HEK293 (cell line): ENCODE measurements at regions not wholly inside any gene's neighbourhood (a gene's known extent, or its start where the extent isn't known, plus 50 kb on each side); places are given as distances from the start of the nearest gene placed in this dataset.

Experiments used
- CTCF ChIA-PET: fragments of 350-600 bp; formaldehyde crosslinking; extraction: SDS; loops from one replicate; lab custom pipeline; 2021; ENCODE audit warnings: antibody characterized with exemption; lab: Yijun Ruan, JAX
- POLR2A ChIA-PET: fragments of 300-600 bp; formaldehyde crosslinking; extraction: SDS; loops from one replicate; lab custom pipeline; 2020; ENCODE audit warnings: antibody characterized with exemption, inconsistent platforms; lab: Yijun Ruan, JAX
- H3K27ac ChIP-seq: fragments of 200-500 bp; sonication (Bioruptor generic); 2 replicates; pipeline ENCODE4 v1.5.1; 2014; ENCODE audit warnings: low read depth, low read length, control low read depth, inconsistent platforms; ENCODE audit errors: extremely low read depth
- H3K36me3 ChIP-seq, 2 experiments: fragments of 200-500 bp in 1 of 2; sonication (Bioruptor generic) in 1 of 2; 1 replicate in 1 of 2; 2 replicates in 1 of 2; pipeline ENCODE4 v1.5.1; 2014 to 2017; ENCODE audit warnings: inconsistent platforms in 2 of 2, low read length in 2 of 2; ENCODE audit not compliant: control insufficient read depth in 2 of 2, insufficient read depth in 1 of 2
- H3K4me1 ChIP-seq: fragments of 200-500 bp; sonication (Bioruptor generic); 2 replicates; pipeline ENCODE4 v1.5.1; 2014; ENCODE audit warnings: mild to moderate bottlenecking, low read length, inconsistent platforms; ENCODE audit not compliant: control insufficient read depth, insufficient read depth
- H3K4me3 ChIP-seq: 2 replicates; pipeline ENCODE4 v1.5.1; 2011; ENCODE audit warnings: low read depth, mild to moderate bottlenecking, control low read depth, low read length, moderate library complexity
- H3K9me3 ChIP-seq: fragments of 200-500 bp; sonication (Bioruptor generic); 2 replicates; pipeline ENCODE4 v1.5.1; 2014; ENCODE audit warnings: low read depth, low read length, inconsistent platforms; ENCODE audit not compliant: control insufficient read depth, insufficient read depth
- GLIS2 ChIP-seq: fragments of 450-650 bp; formaldehyde crosslinking; IDR thresholded peaks from 2 replicates; pipeline ENCODE4 v1.5.1; 2016; ENCODE audit warnings: missing biosample characterization, missing genetic modification characterization
- KLF1 ChIP-seq: fragments of 450-650 bp; formaldehyde crosslinking; IDR thresholded peaks from 2 replicates; pipeline ENCODE4 v1.5.1; 2016; ENCODE audit warnings: missing biosample characterization, missing genetic modification characterization
- MEIS1 ChIP-seq: sonication (generic); formaldehyde crosslinking; IDR thresholded peaks from 2 replicates; pipeline ENCODE4 v1.8.1; 2022; ENCODE audit warnings: missing genetic modification reagents, mild to moderate bottlenecking, borderline replicate concordance
- OSR2 ChIP-seq: fragments of 450-650 bp; formaldehyde crosslinking; IDR thresholded peaks from 2 replicates; pipeline ENCODE4 v1.5.1; 2016; ENCODE audit warnings: missing biosample characterization, missing genetic modification characterization
- SALL2 ChIP-seq: fragments of 450-650 bp; formaldehyde crosslinking; IDR thresholded peaks from 2 replicates; pipeline ENCODE4 v1.5.0; 2017; ENCODE audit warnings: missing biosample characterization, mild to moderate bottlenecking, missing genetic modification characterization, borderline replicate concordance
- SCRT2 ChIP-seq: fragments of 450-650 bp; formaldehyde crosslinking; IDR thresholded peaks from 2 replicates; pipeline ENCODE4 v1.5.1; 2016; ENCODE audit warnings: missing biosample characterization, missing genetic modification characterization
- YY1 ChIP-seq: fragments of 450-650 bp; formaldehyde crosslinking; IDR thresholded peaks from 2 replicates; pipeline ENCODE4 v1.5.1; 2018; ENCODE audit warnings: missing biosample characterization, missing genetic modification characterization
- ZNF112 ChIP-seq: fragments of 450-650 bp; formaldehyde crosslinking; IDR thresholded peaks from 2 replicates; pipeline ENCODE4 v1.5.0; 2017; ENCODE audit warnings: missing biosample characterization, missing genetic modification characterization
- ZNF2 ChIP-seq: fragments of 450-650 bp; formaldehyde crosslinking; IDR thresholded peaks from 2 replicates; pipeline ENCODE4 v1.5.1; 2016; ENCODE audit warnings: missing biosample characterization, missing genetic modification characterization
- ZNF335 ChIP-seq: fragments of 450-650 bp; formaldehyde crosslinking; conservative IDR thresholded peaks from 2 replicates; pipeline ENCODE4 v1.5.1; 2016; ENCODE audit warnings: missing biosample characterization, missing genetic modification characterization
- ZNF529 ChIP-seq: fragments of 450-650 bp; formaldehyde crosslinking; IDR thresholded peaks from 2 replicates; pipeline ENCODE4 v1.5.1; 2017; ENCODE audit warnings: missing genetic modification characterization, missing biosample characterization; ENCODE audit not compliant: insufficient replicate concordance
- ZNF629 ChIP-seq: fragments of 450-650 bp; formaldehyde crosslinking; IDR thresholded peaks from 2 replicates; pipeline ENCODE4 v1.5.1; 2017; ENCODE audit warnings: missing biosample characterization, missing genetic modification characterization
- ZNF670 ChIP-seq: fragments of 450-650 bp; formaldehyde crosslinking; IDR thresholded peaks from 2 replicates; pipeline ENCODE4 v1.5.1; 2016; ENCODE audit warnings: missing biosample characterization, missing genetic modification characterization, low read depth
- ZNF830 ChIP-seq: fragments of 450-650 bp; IDR thresholded peaks from 2 replicates; pipeline ENCODE4 v1.5.0; 2018; ENCODE audit warnings: missing biosample characterization, missing genetic modification characterization, low read depth, mild to moderate bottlenecking, moderate library complexity
- TF ChIP-seq, protein P1 (sequence below): fragments of 450-650 bp; formaldehyde crosslinking; optimal IDR thresholded peaks from 2 replicates; pipeline ENCODE3; 2016; ENCODE audit warnings: missing biosample characterization, mild to moderate bottlenecking, missing genetic modification characterization
- TF ChIP-seq, protein P2 (sequence below): fragments of 450-650 bp; formaldehyde crosslinking; IDR thresholded peaks from 2 replicates; pipeline ENCODE4 v1.5.1; 2016; ENCODE audit warnings: missing biosample characterization, missing genetic modification characterization, low read depth
- TF ChIP-seq, protein P3 (sequence below): fragments of 450-650 bp; formaldehyde crosslinking; IDR thresholded peaks from 2 replicates; pipeline ENCODE4 v1.5.1; 2016; ENCODE audit warnings: missing biosample characterization, missing genetic modification characterization
- TF ChIP-seq, protein P4 (sequence below): fragments of 450-650 bp; formaldehyde crosslinking; IDR thresholded peaks from 2 replicates; pipeline ENCODE4 v1.5.1; 2017; ENCODE audit warnings: missing biosample characterization, missing genetic modification characterization
- TF ChIP-seq, protein P5 (sequence below): fragments of 450-650 bp; IDR thresholded peaks from 2 replicates; pipeline ENCODE4 v1.5.1; 2018; ENCODE audit warnings: missing biosample characterization, missing genetic modification characterization
- TF ChIP-seq, protein P6 (sequence below): fragments of 450-650 bp; formaldehyde crosslinking; IDR thresholded peaks from 2 replicates; pipeline ENCODE4 v1.5.1; 2016; ENCODE audit warnings: missing biosample characterization, missing genetic modification characterization

DNA sequence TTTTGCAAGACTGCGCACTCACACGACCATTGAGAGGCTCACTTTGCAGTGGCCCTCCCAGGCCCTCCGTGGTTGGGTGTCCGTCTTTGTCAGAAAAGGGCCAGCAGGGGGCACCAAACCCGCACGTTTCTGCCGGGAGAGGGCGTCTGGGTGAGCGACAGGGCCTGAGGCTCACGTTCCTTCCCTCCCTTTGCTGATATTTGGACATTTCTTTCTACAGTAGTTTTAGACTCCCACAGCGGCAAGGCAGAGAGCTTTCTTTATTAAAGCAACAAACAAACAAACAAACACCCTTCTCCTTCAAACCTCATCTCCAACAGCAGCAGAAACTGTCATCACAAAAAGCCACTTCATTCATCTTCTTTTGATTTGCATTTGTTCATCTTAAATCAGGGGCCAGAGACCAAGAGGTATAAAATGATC is 79.2 kb upstream of the WDR26 start (continued):
- TF ChIP-seq SALL2 (tag by site-specific recombination) (no peak), ZNF629 (no peak), SCRT2 (tag by site-specific recombination) (no peak), MEIS1 (CRISPR knock-in tag) (0 out of 2 replicates have a peak, but pooled peaks have one; percentile 14), ZNF112 (tag by site-specific recombination) (no peak), GLIS2 (tag by site-specific recombination) (no peak), OSR2 (tag by site-specific recombination) (no peak), KLF1 (tag by site-specific recombination) (0 out of 2 replicates have a peak, but pooled peaks have one; percentile 37), YY1 (tag by site-specific recombination) (no peak)
- TF ChIP-seq, protein P1, sequence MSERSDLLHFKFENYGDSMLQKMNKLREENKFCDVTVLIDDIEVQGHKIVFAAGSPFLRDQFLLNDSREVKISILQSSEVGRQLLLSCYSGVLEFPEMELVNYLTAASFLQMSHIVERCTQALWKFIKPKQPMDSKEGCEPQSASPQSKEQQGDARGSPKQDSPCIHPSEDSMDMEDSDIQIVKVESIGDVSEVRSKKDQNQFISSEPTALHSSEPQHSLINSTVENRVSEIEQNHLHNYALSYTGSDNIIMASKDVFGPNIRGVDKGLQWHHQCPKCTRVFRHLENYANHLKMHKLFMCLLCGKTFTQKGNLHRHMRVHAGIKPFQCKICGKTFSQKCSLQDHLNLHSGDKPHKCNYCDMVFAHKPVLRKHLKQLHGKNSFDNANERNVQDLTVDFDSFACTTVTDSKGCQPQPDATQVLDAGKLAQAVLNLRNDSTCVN (tag by site-specific recombination), result no peak
- TF ChIP-seq, protein P2, sequence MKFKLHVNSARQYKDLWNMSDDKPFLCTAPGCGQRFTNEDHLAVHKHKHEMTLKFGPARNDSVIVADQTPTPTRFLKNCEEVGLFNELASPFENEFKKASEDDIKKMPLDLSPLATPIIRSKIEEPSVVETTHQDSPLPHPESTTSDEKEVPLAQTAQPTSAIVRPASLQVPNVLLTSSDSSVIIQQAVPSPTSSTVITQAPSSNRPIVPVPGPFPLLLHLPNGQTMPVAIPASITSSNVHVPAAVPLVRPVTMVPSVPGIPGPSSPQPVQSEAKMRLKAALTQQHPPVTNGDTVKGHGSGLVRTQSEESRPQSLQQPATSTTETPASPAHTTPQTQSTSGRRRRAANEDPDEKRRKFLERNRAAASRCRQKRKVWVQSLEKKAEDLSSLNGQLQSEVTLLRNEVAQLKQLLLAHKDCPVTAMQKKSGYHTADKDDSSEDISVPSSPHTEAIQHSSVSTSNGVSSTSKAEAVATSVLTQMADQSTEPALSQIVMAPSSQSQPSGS (tag by site-specific recombination), result no peak
- TF ChIP-seq, protein P3, sequence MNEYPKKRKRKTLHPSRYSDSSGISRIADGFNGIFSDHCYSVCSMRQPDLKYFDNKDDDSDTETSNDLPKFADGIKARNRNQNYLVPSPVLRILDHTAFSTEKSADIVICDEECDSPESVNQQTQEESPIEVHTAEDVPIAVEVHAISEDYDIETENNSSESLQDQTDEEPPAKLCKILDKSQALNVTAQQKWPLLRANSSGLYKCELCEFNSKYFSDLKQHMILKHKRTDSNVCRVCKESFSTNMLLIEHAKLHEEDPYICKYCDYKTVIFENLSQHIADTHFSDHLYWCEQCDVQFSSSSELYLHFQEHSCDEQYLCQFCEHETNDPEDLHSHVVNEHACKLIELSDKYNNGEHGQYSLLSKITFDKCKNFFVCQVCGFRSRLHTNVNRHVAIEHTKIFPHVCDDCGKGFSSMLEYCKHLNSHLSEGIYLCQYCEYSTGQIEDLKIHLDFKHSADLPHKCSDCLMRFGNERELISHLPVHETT (tag by site-specific recombination), result 0 out of 2 replicates have a peak, but pooled peaks have one; percentile 32
- TF ChIP-seq, protein P4, sequence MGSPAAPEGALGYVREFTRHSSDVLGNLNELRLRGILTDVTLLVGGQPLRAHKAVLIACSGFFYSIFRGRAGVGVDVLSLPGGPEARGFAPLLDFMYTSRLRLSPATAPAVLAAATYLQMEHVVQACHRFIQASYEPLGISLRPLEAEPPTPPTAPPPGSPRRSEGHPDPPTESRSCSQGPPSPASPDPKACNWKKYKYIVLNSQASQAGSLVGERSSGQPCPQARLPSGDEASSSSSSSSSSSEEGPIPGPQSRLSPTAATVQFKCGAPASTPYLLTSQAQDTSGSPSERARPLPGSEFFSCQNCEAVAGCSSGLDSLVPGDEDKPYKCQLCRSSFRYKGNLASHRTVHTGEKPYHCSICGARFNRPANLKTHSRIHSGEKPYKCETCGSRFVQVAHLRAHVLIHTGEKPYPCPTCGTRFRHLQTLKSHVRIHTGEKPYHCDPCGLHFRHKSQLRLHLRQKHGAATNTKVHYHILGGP (tag by site-specific recombination), result no peak
- TF ChIP-seq, protein P5, sequence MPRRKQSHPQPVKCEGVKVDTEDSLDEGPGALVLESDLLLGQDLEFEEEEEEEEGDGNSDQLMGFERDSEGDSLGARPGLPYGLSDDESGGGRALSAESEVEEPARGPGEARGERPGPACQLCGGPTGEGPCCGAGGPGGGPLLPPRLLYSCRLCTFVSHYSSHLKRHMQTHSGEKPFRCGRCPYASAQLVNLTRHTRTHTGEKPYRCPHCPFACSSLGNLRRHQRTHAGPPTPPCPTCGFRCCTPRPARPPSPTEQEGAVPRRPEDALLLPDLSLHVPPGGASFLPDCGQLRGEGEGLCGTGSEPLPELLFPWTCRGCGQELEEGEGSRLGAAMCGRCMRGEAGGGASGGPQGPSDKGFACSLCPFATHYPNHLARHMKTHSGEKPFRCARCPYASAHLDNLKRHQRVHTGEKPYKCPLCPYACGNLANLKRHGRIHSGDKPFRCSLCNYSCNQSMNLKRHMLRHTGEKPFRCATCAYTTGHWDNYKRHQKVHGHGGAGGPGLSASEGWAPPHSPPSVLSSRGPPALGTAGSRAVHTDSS, result no peak
- TF ChIP-seq, all 188 proteins: peak for 31

DNA sequence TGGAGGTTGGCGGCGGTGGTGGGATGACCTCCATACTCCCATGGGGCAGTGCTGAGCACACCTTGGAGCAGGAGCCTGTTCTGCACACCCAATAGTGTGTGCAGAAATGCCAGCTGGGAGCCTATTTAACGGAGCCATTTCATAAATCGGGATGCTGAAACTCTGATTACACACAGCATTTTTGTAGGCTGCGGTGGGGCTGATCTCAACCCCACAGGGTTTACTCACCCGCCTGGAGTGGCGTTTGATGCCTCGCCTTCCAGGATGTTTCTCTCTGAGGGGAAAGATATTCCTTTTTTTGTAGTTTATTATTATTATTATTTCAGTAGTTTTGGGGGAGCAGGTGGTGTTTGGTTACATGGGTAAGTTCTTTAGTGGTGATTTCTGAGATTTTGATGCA is 82.6 kb upstream of the WDR26 start:
- H3K36me3 ChIP-seq, result no peaks in the 10 kb centered on the region
- H3K4me3 ChIP-seq, result no peak overlapping the region
- TF ChIP-seq ZNF2 (tag by site-specific recombination) (no peak), ZNF335 (tag by site-specific recombination) (no peak), ZNF830 (tag by site-specific recombination) (no peak), ZNF670 (tag by site-specific recombination) (no peak), ZNF529 (tag by site-specific recombination) (no peak)
- TF ChIP-seq, protein P6, sequence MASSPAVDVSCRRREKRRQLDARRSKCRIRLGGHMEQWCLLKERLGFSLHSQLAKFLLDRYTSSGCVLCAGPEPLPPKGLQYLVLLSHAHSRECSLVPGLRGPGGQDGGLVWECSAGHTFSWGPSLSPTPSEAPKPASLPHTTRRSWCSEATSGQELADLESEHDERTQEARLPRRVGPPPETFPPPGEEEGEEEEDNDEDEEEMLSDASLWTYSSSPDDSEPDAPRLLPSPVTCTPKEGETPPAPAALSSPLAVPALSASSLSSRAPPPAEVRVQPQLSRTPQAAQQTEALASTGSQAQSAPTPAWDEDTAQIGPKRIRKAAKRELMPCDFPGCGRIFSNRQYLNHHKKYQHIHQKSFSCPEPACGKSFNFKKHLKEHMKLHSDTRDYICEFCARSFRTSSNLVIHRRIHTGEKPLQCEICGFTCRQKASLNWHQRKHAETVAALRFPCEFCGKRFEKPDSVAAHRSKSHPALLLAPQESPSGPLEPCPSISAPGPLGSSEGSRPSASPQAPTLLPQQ (tag by site-specific recombination), result no peak
- TF ChIP-seq, protein P4 (tag by site-specific recombination), result no peak
- TF ChIP-seq, all 188 proteins: peak for 0
- H3K9me3 ChIP-seq, result no peaks in the 10 kb centered on the region
- ChIA-PET CTCF (interaction anchor here (0.7 to 7.2 kb wide), 7 partner anchors 7 to 406 kb away, joined by 3 to 273 read pairs (median 85); partner anchors contain the start of gene CNIH3), POLR2A (no interaction called here)
- no peak overlapping the region for H3K27ac ChIP-seq
- H3K4me1 ChIP-seq, result no peaks in the 10 kb centered on the region; the same call in 1 of the 2 replicates
